Fibroblast of the conjunctiva (primary cell): ENCODE measurements at regions not wholly inside any gene's neighbourhood (a gene's known extent, or its start where the extent isn't known, plus 50 kb on each side); places are given as distances from the start of the nearest gene placed in this dataset.
"Not testable (repeated sequence)": the region's sequence is repeated elsewhere in the genome, so short reads cannot be mapped to it uniquely, and the experiment has no call there.

Experiments
- DNase-seq: peaks from one replicate; pipeline ENCODE4 v3.0.0-alpha.2; 2010; ENCODE audit warnings: low read depth

- DNase-seq: no peak
Measured at GRCh38 chr3:72276806-72277205, 491.9 kb upstream of the PROK2 start.

GRCh38 chr3:72275331-72275751, 490.4 kb upstream of the PROK2 start:
- DNase-seq: no peak

- peak; percentile 60 for DNase-seq
Measured at GRCh38 chr3:72274493-72275330, 489.8 kb upstream of the PROK2 start.

GRCh38 chr3:72273615-72274014, 488.7 kb upstream of the PROK2 start:
- no peak for DNase-seq

- no peak for DNase-seq
Measured at GRCh38 chr3:72272356-72272755, 487.4 kb upstream of the PROK2 start.

GRCh38 chr3:72271923-72272322, 487.0 kb upstream of the PROK2 start:
- no peak for DNase-seq

GRCh38 chr3:72271216-72271615, 486.3 kb upstream of the PROK2 start:
- no peak for DNase-seq

- no peak for DNase-seq
Measured at GRCh38 chr3:72270730-72271129, 485.8 kb upstream of the PROK2 start.

GRCh38 chr3:72270072-72270681, 485.2 kb upstream of the PROK2 start:
- peak; percentile 94 for DNase-seq

- no peak for DNase-seq
Measured at GRCh38 chr3:72269475-72269874, 484.5 kb upstream of the PROK2 start.

GRCh38 chr3:72266921-72267524, 482.1 kb upstream of the PROK2 start:
- not testable (repeated sequence) for DNase-seq

GRCh38 chr3:72266016-72266370, 481.0 kb upstream of the PROK2 start:
- no peak for DNase-seq

- no peak for DNase-seq
Measured at GRCh38 chr3:72265256-72266015, 480.5 kb upstream of the PROK2 start.

- DNase-seq: no peak
Measured at GRCh38 chr3:72263223-72263990, 478.5 kb upstream of the PROK2 start.

GRCh38 chr3:72262736-72263135, 477.8 kb upstream of the PROK2 start:
- DNase-seq: no peak

- no peak for DNase-seq
Measured at GRCh38 chr3:72261566-72262564, 476.9 kb upstream of the PROK2 start.

- DNase-seq: no peak
Measured at GRCh38 chr3:72260588-72260910, 475.6 kb upstream of the PROK2 start.

- no peak for DNase-seq
Measured at GRCh38 chr3:72259755-72260587, 475.0 kb upstream of the PROK2 start.

- DNase-seq: no peak
Measured at GRCh38 chr3:72258361-72259141, 473.6 kb upstream of the PROK2 start.
